ENCODE measurements at regions not wholly inside any gene's neighbourhood (a gene's known extent, or its start where the extent isn't known, plus 50 kb on each side); places are given as distances from the start of the nearest gene placed in this dataset.

DNA sequence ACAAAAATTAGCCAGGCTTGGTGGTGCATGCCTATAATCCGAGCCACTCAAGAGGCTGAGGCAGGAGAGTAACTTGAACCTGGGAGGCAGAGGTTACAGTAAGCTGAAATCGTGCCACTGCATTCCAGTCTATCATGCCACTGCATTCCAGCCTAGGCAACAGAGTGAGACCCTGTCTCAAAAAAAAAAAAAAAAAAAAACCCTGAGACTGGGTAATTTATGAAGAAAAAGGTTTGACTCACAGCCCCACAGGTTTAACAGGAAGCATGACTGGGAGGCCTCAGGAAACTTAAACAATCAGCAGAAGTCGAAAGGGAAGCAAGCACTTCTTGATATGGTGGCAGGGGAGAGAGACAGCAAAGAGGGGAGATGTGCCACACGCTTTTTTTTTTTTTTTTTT lies 123.2 kb downstream of the GXYLT1 start:
- Histone ChIP-seq H3K9me2 (ENCODE audit: insufficient read depth, low read length) (no peaks in the 10 kb centered on the region), H3K27ac (ENCODE audit: low read length) (no peak overlapping the region), H3K4me2 (ENCODE audit: low read length) (no peak overlapping the region), H3K9me3 (ENCODE audit: low read length) (no peaks in the 10 kb centered on the region), H3K36me3 (ENCODE audit: insufficient read depth, low read length) (no peaks in the 10 kb centered on the region), H2AFZ (ENCODE audit: low read depth, low read length) (no peak overlapping the region), H3K27me3 (ENCODE audit: insufficient read depth, low read depth, low read length) (no peaks in the 10 kb centered on the region), H3K79me2 (replicated peaks; ENCODE audit: insufficient read depth, low read length) (no peaks in the 10 kb centered on the region), H3F3A (ENCODE audit: insufficient read depth, low read length, poor library complexity, severe bottlenecking) (no peaks in the 10 kb centered on the region), H3K9ac (ENCODE audit: low read length) (no peak overlapping the region), H4K20me1 (ENCODE audit: insufficient read depth) (no peaks in the 10 kb centered on the region), H3K4me3 (ENCODE audit: low read length) (no peak overlapping the region)
- TF ChIP-seq POLR2AphosphoS5 (IDR thresholded peaks at IDR 0.05), result no peak
- TF ChIP-seq, protein P1, sequence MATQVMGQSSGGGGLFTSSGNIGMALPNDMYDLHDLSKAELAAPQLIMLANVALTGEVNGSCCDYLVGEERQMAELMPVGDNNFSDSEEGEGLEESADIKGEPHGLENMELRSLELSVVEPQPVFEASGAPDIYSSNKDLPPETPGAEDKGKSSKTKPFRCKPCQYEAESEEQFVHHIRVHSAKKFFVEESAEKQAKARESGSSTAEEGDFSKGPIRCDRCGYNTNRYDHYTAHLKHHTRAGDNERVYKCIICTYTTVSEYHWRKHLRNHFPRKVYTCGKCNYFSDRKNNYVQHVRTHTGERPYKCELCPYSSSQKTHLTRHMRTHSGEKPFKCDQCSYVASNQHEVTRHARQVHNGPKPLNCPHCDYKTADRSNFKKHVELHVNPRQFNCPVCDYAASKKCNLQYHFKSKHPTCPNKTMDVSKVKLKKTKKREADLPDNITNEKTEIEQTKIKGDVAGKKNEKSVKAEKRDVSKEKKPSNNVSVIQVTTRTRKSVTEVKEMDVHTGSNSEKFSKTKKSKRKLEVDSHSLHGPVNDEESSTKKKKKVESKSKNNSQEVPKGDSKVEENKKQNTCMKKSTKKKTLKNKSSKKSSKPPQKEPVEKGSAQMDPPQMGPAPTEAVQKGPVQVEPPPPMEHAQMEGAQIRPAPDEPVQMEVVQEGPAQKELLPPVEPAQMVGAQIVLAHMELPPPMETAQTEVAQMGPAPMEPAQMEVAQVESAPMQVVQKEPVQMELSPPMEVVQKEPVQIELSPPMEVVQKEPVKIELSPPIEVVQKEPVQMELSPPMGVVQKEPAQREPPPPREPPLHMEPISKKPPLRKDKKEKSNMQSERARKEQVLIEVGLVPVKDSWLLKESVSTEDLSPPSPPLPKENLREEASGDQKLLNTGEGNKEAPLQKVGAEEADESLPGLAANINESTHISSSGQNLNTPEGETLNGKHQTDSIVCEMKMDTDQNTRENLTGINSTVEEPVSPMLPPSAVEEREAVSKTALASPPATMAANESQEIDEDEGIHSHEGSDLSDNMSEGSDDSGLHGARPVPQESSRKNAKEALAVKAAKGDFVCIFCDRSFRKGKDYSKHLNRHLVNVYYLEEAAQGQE (IDR thresholded peaks at IDR 0.05; ENCODE audit: borderline replicate concordance), result no peak
- TF ChIP-seq EZH2 (IDR thresholded peaks at IDR 0.05; ENCODE audit: borderline replicate concordance, insufficient read depth, low read length, poor library complexity, severe bottlenecking), result no peak
- TF ChIP-seq, protein P2, sequence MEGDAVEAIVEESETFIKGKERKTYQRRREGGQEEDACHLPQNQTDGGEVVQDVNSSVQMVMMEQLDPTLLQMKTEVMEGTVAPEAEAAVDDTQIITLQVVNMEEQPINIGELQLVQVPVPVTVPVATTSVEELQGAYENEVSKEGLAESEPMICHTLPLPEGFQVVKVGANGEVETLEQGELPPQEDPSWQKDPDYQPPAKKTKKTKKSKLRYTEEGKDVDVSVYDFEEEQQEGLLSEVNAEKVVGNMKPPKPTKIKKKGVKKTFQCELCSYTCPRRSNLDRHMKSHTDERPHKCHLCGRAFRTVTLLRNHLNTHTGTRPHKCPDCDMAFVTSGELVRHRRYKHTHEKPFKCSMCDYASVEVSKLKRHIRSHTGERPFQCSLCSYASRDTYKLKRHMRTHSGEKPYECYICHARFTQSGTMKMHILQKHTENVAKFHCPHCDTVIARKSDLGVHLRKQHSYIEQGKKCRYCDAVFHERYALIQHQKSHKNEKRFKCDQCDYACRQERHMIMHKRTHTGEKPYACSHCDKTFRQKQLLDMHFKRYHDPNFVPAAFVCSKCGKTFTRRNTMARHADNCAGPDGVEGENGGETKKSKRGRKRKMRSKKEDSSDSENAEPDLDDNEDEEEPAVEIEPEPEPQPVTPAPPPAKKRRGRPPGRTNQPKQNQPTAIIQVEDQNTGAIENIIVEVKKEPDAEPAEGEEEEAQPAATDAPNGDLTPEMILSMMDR (IDR thresholded peaks at IDR 0.05; ENCODE audit: poor library complexity, severe bottlenecking), result no peak
- TF ChIP-seq MXI1 (conservative IDR thresholded peaks at IDR 0.05; ENCODE audit: poor library complexity, severe bottlenecking), result no peak
- no peak for TF ChIP-seq TAF1 (IDR thresholded peaks at IDR 0.05; ENCODE audit: low read depth)
- TF ChIP-seq SMC3 (conservative IDR thresholded peaks at IDR 0.05; ENCODE audit: poor library complexity), result no peak
- TF ChIP-seq EP300 (conservative IDR thresholded peaks at IDR 0.05; ENCODE audit: poor library complexity, severe bottlenecking), result no peak
- TF ChIP-seq RAD21 (conservative IDR thresholded peaks at IDR 0.05), result no peak

DNA sequence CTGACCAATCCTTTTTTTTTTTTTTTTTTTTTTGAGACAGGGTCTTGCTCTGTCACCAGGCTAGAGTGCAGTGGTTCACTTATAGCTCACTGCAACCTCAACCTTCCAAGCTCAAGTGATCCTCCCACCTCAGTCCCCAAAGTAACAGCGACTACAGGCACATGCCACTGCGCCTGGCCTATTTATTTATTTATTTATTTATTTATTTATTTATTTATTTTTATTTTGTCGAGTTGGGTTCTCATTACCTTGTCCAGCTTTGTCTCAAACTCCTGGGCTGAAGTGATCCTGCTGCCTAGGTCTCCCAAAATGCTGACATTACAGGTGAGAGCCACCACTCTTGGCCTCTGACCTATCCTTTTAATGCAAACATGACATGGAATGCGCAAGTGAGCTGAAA lies 124.4 kb downstream of the GXYLT1 start:
- Histone ChIP-seq H3K9me3 (ENCODE audit: low read length) (no peaks in the 10 kb centered on the region), H3K4me3 (ENCODE audit: low read length) (no peak overlapping the region), H3K9ac (ENCODE audit: low read length) (no peak overlapping the region), H3K4me2 (ENCODE audit: low read length) (no peak overlapping the region), H3K9me2 (ENCODE audit: insufficient read depth, low read length) (no peaks in the 10 kb centered on the region), H4K20me1 (ENCODE audit: insufficient read depth) (no peaks in the 10 kb centered on the region), H3K27me3 (ENCODE audit: insufficient read depth, low read depth, low read length) (no peaks in the 10 kb centered on the region), H3K27ac (ENCODE audit: low read length) (no peak overlapping the region), H3K36me3 (ENCODE audit: insufficient read depth, low read length) (no peaks in the 10 kb centered on the region), H3F3A (ENCODE audit: insufficient read depth, low read length, poor library complexity, severe bottlenecking) (no peaks in the 10 kb centered on the region), H2AFZ (ENCODE audit: low read depth, low read length) (no peak overlapping the region), H3K79me2 (replicated peaks; ENCODE audit: insufficient read depth, low read length) (no peaks in the 10 kb centered on the region)
- TF ChIP-seq TAF1 (IDR thresholded peaks at IDR 0.05; ENCODE audit: low read depth), result no peak
- TF ChIP-seq MXI1 (conservative IDR thresholded peaks at IDR 0.05; ENCODE audit: poor library complexity, severe bottlenecking), result no peak
- TF ChIP-seq EZH2 (IDR thresholded peaks at IDR 0.05; ENCODE audit: borderline replicate concordance, insufficient read depth, low read length, poor library complexity, severe bottlenecking), result no peak
- no peak for TF ChIP-seq EP300 (conservative IDR thresholded peaks at IDR 0.05; ENCODE audit: poor library complexity, severe bottlenecking)
- TF ChIP-seq, protein P1 (IDR thresholded peaks at IDR 0.05; ENCODE audit: borderline replicate concordance), result no peak
- TF ChIP-seq SMC3 (conservative IDR thresholded peaks at IDR 0.05; ENCODE audit: poor library complexity), result no peak
- TF ChIP-seq POLR2AphosphoS5 (IDR thresholded peaks at IDR 0.05), result no peak
- TF ChIP-seq, protein P2 (IDR thresholded peaks at IDR 0.05; ENCODE audit: poor library complexity, severe bottlenecking), result no peak
- TF ChIP-seq RAD21 (conservative IDR thresholded peaks at IDR 0.05), result no peak

All from neural cell (in vitro differentiated cells).